ENCODE measurements at regions not wholly inside any gene's neighbourhood (a gene's known extent, or its start where the extent isn't known, plus 50 kb on each side); places are given as distances from the start of the nearest gene placed in this dataset.

- WGBS (ENCODE audit: insufficient coverage): 71% methylated on average over 5 of the region's 7 CpGs
- H3K27ac ChIP-seq (ENCODE audit: insufficient read depth in 1 of 2, low read depth in 1 of 2, low read length in 2 of 2, poor library complexity in 1 of 2, severe bottlenecking in 2 of 2): no peak overlapping the region
- no peak overlapping the region for H3K4me3 ChIP-seq (ENCODE audit: control insufficient read depth in 1 of 7, extremely low read depth in 1 of 7, insufficient read depth in 4 of 7, low read depth in 2 of 7, low read length in 6 of 7)
- no peaks in the 10 kb centered on the region for H3K4me1 ChIP-seq (ENCODE audit: control extremely low read depth in 1 of 4, control insufficient read depth in 4 of 4, insufficient read depth in 4 of 4, low read length in 3 of 4)
- CTCF ChIA-PET: no interaction called here
- H3K27me3 ChIP-seq (replicated peaks in 2 of 5; ENCODE audit: control insufficient read depth in 4 of 5, insufficient read depth in 5 of 5, low read length in 4 of 5): peaks cover 0 to 2% (median 0%) of the 10 kb centered on the region in 5 experiments
- peaks cover 0 to 1% (median 0%) of the 10 kb centered on the region in 5 experiments for H3K9me3 ChIP-seq (ENCODE audit: control extremely low read depth in 1 of 5, control insufficient read depth in 4 of 5, insufficient read depth in 2 of 5, low read depth in 1 of 5, low read length in 4 of 5)
- DNase-seq: no peak
- POLR2A ChIA-PET: no interaction called here
- no peaks in the 10 kb centered on the region for H3K36me3 ChIP-seq (ENCODE audit: control insufficient read depth in 4 of 4, insufficient read depth in 4 of 4, low read length in 3 of 4)
Observed at GRCh38 chr4:17286752-17287460, 225.0 kb downstream of the QDPR start.

- WGBS (ENCODE audit: insufficient coverage): 100% methylated on average over 2 of the region's 4 CpGs
- POLR2A ChIA-PET: no interaction called here
- Histone ChIP-seq H3K9me3 (ENCODE audit: control extremely low read depth in 1 of 5, control insufficient read depth in 4 of 5, insufficient read depth in 2 of 5, low read depth in 1 of 5, low read length in 4 of 5) (peaks cover 0 to 1% (median 0%) of the 10 kb centered on the region in 5 experiments), H3K4me3 (ENCODE audit: control insufficient read depth in 1 of 7, extremely low read depth in 1 of 7, insufficient read depth in 4 of 7, low read depth in 2 of 7, low read length in 6 of 7) (no peak overlapping the region), H3K27ac (ENCODE audit: insufficient read depth in 1 of 2, low read depth in 1 of 2, low read length in 2 of 2, poor library complexity in 1 of 2, severe bottlenecking in 2 of 2) (no peak overlapping the region), H3K36me3 (ENCODE audit: control insufficient read depth in 4 of 4, insufficient read depth in 4 of 4, low read length in 3 of 4) (no peaks in the 10 kb centered on the region), H3K4me1 (ENCODE audit: control extremely low read depth in 1 of 4, control insufficient read depth in 4 of 4, insufficient read depth in 4 of 4, low read length in 3 of 4) (no peaks in the 10 kb centered on the region), H3K27me3 (replicated peaks in 2 of 5; ENCODE audit: control insufficient read depth in 4 of 5, insufficient read depth in 5 of 5, low read length in 4 of 5) (peaks cover 0 to 2% (median 0%) of the 10 kb centered on the region in 5 experiments)
- CTCF ChIA-PET: no interaction called here
- DNase-seq: no peak
Observed at GRCh38 chr4:17285747-17286146, 226.1 kb downstream of the QDPR start.

- Histone ChIP-seq H3K9me3 (ENCODE audit: control extremely low read depth in 1 of 5, control insufficient read depth in 4 of 5, insufficient read depth in 2 of 5, low read depth in 1 of 5, low read length in 4 of 5) (peaks cover 0 to 1% (median 0%) of the 10 kb centered on the region in 5 experiments), H3K27ac (ENCODE audit: insufficient read depth in 1 of 2, low read depth in 1 of 2, low read length in 2 of 2, poor library complexity in 1 of 2, severe bottlenecking in 2 of 2) (no peak overlapping the region), H3K4me1 (ENCODE audit: control extremely low read depth in 1 of 4, control insufficient read depth in 4 of 4, insufficient read depth in 4 of 4, low read length in 3 of 4) (no peaks in the 10 kb centered on the region), H3K4me3 (ENCODE audit: control insufficient read depth in 1 of 7, extremely low read depth in 1 of 7, insufficient read depth in 4 of 7, low read depth in 2 of 7, low read length in 6 of 7) (no peak overlapping the region), H3K27me3 (replicated peaks in 2 of 5; ENCODE audit: control insufficient read depth in 4 of 5, insufficient read depth in 5 of 5, low read length in 4 of 5) (peaks cover 0 to 2% (median 0%) of the 10 kb centered on the region in 5 experiments), H3K36me3 (ENCODE audit: control insufficient read depth in 4 of 4, insufficient read depth in 4 of 4, low read length in 3 of 4) (no peaks in the 10 kb centered on the region)
- 97% methylated on average over 3 of the region's 5 CpGs for WGBS (ENCODE audit: insufficient coverage)
- ChIA-PET CTCF (no interaction called here), POLR2A (no interaction called here)
- DNase-seq: no peak
Observed at GRCh38 chr4:17284323-17285175, 227.3 kb downstream of the QDPR start.

GRCh38 chr4:17283832-17284231, 228.1 kb downstream of the QDPR start:
- no peak overlapping the region for H3K27ac ChIP-seq (ENCODE audit: insufficient read depth in 1 of 2, low read depth in 1 of 2, low read length in 2 of 2, poor library complexity in 1 of 2, severe bottlenecking in 2 of 2)
- H3K27me3 ChIP-seq (replicated peaks in 2 of 5; ENCODE audit: control insufficient read depth in 4 of 5, insufficient read depth in 5 of 5, low read length in 4 of 5): peaks cover 0 to 2% (median 0%) of the 10 kb centered on the region in 5 experiments
- no peak for DNase-seq
- CTCF ChIA-PET: no interaction called here
- H3K9me3 ChIP-seq (ENCODE audit: control extremely low read depth in 1 of 5, control insufficient read depth in 4 of 5, insufficient read depth in 2 of 5, low read depth in 1 of 5, low read length in 4 of 5): peaks cover 0 to under 1% (median 0%) of the 10 kb centered on the region in 5 experiments
- H3K4me1 ChIP-seq (ENCODE audit: control extremely low read depth in 1 of 4, control insufficient read depth in 4 of 4, insufficient read depth in 4 of 4, low read length in 3 of 4): no peaks in the 10 kb centered on the region
- POLR2A ChIA-PET: no interaction called here
- WGBS (ENCODE audit: insufficient coverage): 87% methylated on average over 3 of the region's 4 CpGs
- no peaks in the 10 kb centered on the region for H3K36me3 ChIP-seq (ENCODE audit: control insufficient read depth in 4 of 4, insufficient read depth in 4 of 4, low read length in 3 of 4)
- H3K4me3 ChIP-seq (ENCODE audit: control insufficient read depth in 1 of 7, extremely low read depth in 1 of 7, insufficient read depth in 4 of 7, low read depth in 2 of 7, low read length in 6 of 7): no peak overlapping the region

GRCh38 chr4:17283251-17283650, 228.6 kb downstream of the QDPR start:
- peaks cover 0 to 2% (median 0%) of the 10 kb centered on the region in 5 experiments for H3K27me3 ChIP-seq (replicated peaks in 2 of 5; ENCODE audit: control insufficient read depth in 4 of 5, insufficient read depth in 5 of 5, low read length in 4 of 5)
- no peaks in the 10 kb centered on the region for H3K9me3 ChIP-seq (ENCODE audit: control extremely low read depth in 1 of 5, control insufficient read depth in 4 of 5, insufficient read depth in 2 of 5, low read depth in 1 of 5, low read length in 4 of 5)
- H3K27ac ChIP-seq (ENCODE audit: insufficient read depth in 1 of 2, low read depth in 1 of 2, low read length in 2 of 2, poor library complexity in 1 of 2, severe bottlenecking in 2 of 2): no peak overlapping the region
- no peaks in the 10 kb centered on the region for H3K4me1 ChIP-seq (ENCODE audit: control extremely low read depth in 1 of 4, control insufficient read depth in 4 of 4, insufficient read depth in 4 of 4, low read length in 3 of 4)
- ChIA-PET POLR2A (no interaction called here), CTCF (no interaction called here)
- H3K4me3 ChIP-seq (ENCODE audit: control insufficient read depth in 1 of 7, extremely low read depth in 1 of 7, insufficient read depth in 4 of 7, low read depth in 2 of 7, low read length in 6 of 7): no peak overlapping the region
- H3K36me3 ChIP-seq (ENCODE audit: control insufficient read depth in 4 of 4, insufficient read depth in 4 of 4, low read length in 3 of 4): no peaks in the 10 kb centered on the region
- 92% methylated on average over 6 of the region's 7 CpGs for WGBS (ENCODE audit: insufficient coverage)
- DNase-seq: no peak

- CTCF ChIA-PET: no interaction called here
- H3K36me3 ChIP-seq (ENCODE audit: control insufficient read depth in 4 of 4, insufficient read depth in 4 of 4, low read length in 3 of 4): no peaks in the 10 kb centered on the region
- DNase-seq: no peak
- 98% methylated on average over 6 of the region's 6 CpGs for WGBS (ENCODE audit: insufficient coverage)
- H3K9me3 ChIP-seq (ENCODE audit: control extremely low read depth in 1 of 5, control insufficient read depth in 4 of 5, insufficient read depth in 2 of 5, low read depth in 1 of 5, low read length in 4 of 5): no peaks in the 10 kb centered on the region
- no peak overlapping the region for H3K4me3 ChIP-seq (ENCODE audit: control insufficient read depth in 1 of 7, extremely low read depth in 1 of 7, insufficient read depth in 4 of 7, low read depth in 2 of 7, low read length in 6 of 7)
- POLR2A ChIA-PET: no interaction called here
- no peak overlapping the region for H3K27ac ChIP-seq (ENCODE audit: insufficient read depth in 1 of 2, low read depth in 1 of 2, low read length in 2 of 2, poor library complexity in 1 of 2, severe bottlenecking in 2 of 2)
- H3K27me3 ChIP-seq (replicated peaks in 2 of 5; ENCODE audit: control insufficient read depth in 4 of 5, insufficient read depth in 5 of 5, low read length in 4 of 5): no peaks in the 10 kb centered on the region
- H3K4me1 ChIP-seq (ENCODE audit: control extremely low read depth in 1 of 4, control insufficient read depth in 4 of 4, insufficient read depth in 4 of 4, low read length in 3 of 4): no peaks in the 10 kb centered on the region
Observed at GRCh38 chr4:17280261-17281018, 231.4 kb downstream of the QDPR start.
